ENCODE measurements at regions not wholly inside any gene's neighbourhood (a gene's known extent, or its start where the extent isn't known, plus 50 kb on each side); places are given as distances from the start of the nearest gene placed in this dataset.

GRCh38 chr6:139666284-139666683 lies 291.8 kb upstream of the CITED2 start:
- no peak for DNase-seq

DNA sequence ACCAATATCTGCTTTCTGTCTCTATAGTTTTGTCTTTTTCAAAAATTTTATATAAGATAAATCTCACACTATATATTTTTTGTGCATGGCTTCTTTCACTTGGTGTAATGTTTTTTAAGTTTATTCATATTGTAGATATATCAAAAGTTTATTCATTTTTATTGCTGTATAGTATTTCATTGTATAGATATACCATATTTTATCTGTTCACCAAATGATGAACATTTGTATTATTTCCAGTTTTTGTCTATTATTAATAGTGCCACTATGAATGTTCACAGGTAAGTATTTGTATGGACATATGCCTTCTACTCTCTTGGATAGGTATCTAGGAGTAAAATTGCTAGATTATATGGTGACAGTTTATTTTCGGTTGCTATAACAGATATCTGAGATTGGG lies 289.5 kb upstream of the CITED2 start:
- DNase-seq, result no peak

DNA sequence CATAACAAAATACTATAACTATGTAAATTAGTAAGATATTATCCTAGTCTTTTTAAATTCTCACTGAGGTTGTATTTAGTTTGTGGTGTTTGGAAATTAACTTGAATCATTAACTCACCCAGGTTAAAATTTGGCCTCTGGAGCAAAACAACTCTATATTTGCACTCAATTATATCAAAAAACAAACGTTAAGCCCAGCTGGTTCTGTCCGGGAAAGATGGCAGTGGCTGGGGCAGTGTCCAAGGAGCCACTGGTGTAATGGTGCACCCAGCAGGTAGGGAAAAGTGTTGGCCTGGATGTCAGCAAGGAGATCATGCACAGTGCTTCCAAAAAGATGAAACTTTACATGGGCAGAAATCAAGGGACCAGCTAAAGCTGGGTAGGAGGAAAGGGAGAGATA lies 285.3 kb upstream of the CITED2 start:
- no peak for DNase-seq

- no peak for DNase-seq
These were observed 284.7 kb upstream of the CITED2 start for GRCh38 chr6:139659196-139659595.

- no peak for DNase-seq
These were observed 282.7 kb upstream of the CITED2 start for GRCh38 chr6:139657119-139657518.

DNA sequence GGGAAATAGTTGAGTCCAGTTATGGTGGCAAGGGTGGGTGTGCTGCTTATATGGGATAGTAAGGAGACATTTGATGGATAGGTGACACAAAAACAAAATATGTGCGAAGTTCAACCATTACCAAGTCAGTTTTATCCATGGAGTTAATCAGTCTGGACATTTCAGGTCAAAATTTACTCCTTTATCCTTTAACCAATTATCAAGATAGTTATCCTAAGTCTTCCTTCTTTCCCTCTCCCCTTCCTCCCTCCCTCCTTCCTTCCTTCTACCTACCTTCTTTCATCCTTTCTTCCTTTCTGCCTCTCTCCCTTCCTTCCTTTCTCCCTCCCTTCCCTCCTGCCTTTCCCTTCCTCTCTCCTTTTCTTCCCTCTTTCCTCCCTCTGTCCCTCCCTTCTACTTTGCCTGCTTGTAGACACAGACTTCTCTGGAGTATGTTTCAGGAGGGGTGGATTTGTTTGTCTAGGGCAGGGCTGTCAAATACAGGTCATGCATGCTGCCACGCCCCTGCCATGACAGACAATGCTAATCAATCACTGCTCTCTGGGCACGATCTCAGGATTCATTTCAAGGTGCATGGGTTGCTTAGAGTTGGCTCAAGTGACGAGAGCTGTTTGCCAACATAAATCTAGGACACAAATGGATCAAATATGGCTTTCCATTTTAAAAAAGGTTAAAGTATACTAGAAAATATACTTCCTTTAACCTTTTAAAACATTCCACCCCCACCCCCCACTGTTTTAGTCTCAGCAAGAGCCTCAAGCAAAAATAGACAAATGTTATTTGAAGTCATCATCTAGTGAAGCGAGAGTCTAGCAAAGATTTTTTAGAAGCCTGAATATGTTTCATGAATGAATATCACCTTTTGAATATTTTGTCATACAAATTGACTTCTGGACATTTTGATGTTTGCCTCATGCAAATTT lies 281.6 kb upstream of the CITED2 start:
- DNase-seq, result no peak

DNA sequence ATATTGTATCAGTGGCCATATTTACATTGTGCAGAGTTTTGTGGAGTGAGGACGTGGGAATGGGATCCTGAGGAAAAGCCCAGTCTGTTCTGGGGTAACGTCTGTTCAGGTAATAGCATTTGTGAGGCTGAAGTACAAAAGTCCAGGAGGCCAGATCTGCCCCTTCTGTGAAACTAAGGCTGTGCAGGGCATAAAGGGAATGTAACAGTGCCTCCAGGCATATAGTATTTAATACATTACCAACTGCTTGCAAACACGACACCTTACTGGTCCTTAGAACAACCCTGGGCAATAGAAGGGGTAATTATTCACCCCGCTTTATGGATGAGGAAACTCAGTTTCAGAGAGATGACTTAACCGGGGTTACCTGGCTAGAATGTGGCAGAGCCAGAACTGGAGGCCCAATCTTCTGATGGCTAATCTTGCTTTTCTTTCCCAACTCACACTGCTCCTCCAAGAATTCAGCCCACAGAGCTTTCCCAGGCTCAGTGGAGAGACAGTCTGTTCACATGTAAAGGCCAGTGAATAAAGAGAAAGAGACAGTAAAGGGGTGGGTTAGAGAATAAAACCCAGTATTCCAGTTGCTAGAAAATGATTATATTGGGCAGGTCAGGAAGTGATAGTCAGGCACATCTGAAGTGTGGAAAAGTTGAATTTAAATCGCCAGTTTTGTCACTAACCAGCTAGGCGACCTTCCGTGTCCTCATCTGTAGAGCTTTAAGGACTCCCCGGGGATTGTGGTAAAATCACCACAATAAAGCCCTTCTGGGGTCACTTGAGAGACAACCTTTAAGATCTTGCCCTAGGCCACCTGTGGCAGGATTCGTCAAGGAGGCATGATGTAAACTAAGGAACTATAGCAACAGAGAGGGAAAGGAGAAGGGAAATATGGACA lies 280.7 kb upstream of the CITED2 start:
- no peak for DNase-seq

- no peak for DNase-seq
These were observed 279.9 kb upstream of the CITED2 start for GRCh38 chr6:139654309-139654708.

GRCh38 chr6:139653111-139653510 lies 278.7 kb upstream of the CITED2 start:
- no peak for DNase-seq

GRCh38 chr6:139650941-139651340 lies 276.5 kb upstream of the CITED2 start:
- no peak for DNase-seq

- no peak for DNase-seq
These were observed 275.3 kb upstream of the CITED2 start for GRCh38 chr6:139649732-139650131.

DNA sequence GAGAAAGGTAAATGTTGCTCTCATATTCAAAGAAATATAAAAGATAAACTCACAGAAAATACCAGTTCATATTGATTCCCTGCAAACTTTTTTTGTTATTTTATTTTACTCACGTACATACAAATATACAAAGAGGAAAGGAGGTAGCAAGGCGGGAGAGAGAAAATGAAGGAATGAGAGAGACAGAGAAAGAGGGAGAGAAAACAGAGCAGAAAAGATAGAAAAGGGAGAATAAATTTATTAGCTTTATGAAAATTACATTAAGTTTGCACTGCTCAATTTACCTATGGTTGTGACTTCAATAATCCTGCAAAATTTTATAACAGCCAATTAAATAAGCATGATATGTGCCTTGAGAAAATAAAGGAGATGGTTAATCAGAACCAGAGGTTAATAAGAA lies 274.7 kb upstream of the CITED2 start:
- no peak for DNase-seq

- DNase-seq, result no peak
These were observed 274.1 kb upstream of the CITED2 start for GRCh38 chr6:139648430-139649000.

DNA sequence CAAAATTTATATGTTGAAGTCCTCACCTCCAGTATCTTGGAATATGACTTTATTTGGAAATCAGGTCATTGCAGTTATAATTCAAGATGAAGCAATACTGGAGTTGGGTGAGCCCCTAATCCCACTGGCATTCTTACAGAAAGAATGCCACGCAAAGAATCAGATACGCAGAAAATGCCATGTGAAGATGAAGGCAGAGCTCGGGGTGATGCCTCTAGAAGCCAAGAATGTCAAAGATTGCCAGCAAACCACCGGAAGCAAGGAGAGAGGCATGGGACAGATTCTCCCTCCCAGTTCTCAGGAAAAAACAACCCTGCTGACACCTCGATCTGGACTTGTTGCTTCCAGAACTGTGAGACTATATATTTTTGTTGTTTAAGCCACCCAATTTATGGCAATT lies 273.4 kb upstream of the CITED2 start:
- no peak for DNase-seq

DNA sequence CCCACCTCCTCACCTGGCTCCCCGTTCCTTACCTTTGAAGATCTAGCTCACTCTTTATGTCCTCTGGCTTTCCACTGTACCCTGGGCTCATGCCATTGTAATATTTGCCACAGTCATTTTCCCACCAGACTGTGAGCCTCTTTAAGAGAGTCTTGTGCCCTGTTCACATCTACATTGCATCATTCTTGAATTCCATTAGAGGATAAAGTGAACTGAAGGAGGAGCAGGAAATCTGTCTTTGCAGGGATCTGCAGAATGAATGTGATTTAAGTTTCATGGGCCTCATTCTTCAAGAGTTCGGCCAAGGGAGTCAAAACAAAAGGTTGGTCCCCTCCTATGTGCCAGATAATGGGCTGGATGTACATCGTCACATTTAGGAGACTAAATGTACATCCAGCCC lies 272.6 kb upstream of the CITED2 start:
- no peak for DNase-seq

- DNase-seq, result no peak
These were observed 270.4 kb upstream of the CITED2 start for GRCh38 chr6:139644821-139645220.

GRCh38 chr6:139643986-139644385 lies 269.5 kb upstream of the CITED2 start:
- no peak for DNase-seq

DNA sequence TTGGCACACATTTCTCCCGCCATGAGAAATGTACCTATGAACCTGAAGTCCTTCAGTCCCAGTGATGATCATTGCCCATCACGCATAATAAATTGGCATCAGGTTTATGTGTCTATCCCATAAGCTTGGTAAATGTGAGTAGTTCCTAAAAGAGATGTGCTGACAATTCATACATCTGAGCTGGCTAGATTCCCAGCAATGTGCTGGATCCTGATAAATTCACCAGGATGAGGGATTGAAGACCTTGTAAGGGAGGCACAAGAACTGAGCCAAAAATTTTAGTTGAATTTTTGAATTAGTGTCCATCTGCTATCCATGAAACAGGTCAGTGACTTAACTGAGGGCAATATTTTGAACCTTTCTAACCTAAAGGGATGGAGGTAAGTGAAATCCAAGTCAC lies 267.9 kb upstream of the CITED2 start:
- DNase-seq, result no peak

- no peak for DNase-seq
These were observed 266.9 kb upstream of the CITED2 start for GRCh38 chr6:139641376-139641775.

- no peak for DNase-seq
These were observed 266.5 kb upstream of the CITED2 start for GRCh38 chr6:139640921-139641320.

GRCh38 chr6:139640448-139640847 lies 266.0 kb upstream of the CITED2 start:
- DNase-seq, result no peak

DNA sequence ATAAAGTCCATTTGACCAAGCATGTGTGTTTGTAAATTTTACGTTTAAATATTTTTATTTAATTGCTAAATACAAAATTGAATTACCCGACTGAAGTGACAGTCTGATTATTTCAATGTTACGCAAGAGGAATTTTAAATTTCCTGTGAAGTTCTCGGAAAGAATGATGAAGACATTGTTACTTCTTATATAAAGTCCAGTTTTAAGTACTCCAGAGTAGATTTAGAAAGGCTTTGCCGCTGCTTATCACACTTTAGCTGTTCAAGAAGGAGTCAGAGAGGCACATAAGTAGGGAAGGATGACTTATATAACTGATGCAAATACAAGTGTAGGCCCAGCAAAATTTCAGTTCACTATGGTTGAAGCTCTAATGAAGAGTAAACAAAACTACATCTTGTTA lies 265.1 kb upstream of the CITED2 start:
- no peak for DNase-seq

GRCh38 chr6:139638179-139638941 lies 263.9 kb upstream of the CITED2 start:
- DNase-seq, result no peak

Measured in RPMI8226 (cell line).